ENCODE measurements at regions not wholly inside any gene's neighbourhood (a gene's known extent, or its start where the extent isn't known, plus 50 kb on each side); places are given as distances from the start of the nearest gene placed in this dataset.

DNA sequence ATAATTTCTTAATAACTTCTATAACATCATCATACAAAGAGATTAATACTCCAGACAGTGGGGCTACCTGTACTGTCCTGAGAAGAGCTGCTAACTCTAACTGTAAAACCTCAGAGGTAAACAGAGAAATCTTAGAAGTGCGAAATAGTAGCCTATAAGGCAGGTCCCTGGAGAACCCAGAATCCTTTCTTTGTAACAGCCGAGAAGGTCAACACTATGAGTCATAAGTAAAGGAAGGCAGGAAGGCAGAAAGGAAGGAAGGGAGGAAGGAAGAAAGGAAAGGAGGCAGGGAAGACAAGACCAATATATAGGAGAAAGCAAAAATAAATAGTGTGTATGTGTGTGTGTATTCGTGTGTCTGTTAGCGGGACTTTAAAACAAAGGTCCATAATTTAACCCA, 540.6 kb downstream of the ZWINT start:
- TF ChIP-seq, protein P1, sequence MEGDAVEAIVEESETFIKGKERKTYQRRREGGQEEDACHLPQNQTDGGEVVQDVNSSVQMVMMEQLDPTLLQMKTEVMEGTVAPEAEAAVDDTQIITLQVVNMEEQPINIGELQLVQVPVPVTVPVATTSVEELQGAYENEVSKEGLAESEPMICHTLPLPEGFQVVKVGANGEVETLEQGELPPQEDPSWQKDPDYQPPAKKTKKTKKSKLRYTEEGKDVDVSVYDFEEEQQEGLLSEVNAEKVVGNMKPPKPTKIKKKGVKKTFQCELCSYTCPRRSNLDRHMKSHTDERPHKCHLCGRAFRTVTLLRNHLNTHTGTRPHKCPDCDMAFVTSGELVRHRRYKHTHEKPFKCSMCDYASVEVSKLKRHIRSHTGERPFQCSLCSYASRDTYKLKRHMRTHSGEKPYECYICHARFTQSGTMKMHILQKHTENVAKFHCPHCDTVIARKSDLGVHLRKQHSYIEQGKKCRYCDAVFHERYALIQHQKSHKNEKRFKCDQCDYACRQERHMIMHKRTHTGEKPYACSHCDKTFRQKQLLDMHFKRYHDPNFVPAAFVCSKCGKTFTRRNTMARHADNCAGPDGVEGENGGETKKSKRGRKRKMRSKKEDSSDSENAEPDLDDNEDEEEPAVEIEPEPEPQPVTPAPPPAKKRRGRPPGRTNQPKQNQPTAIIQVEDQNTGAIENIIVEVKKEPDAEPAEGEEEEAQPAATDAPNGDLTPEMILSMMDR (IDR thresholded peaks at IDR 0.05 in 2 of 3, conservative IDR thresholded peaks at IDR 0.05 in 1 of 3; ENCODE audit: control insufficient read depth in 2 of 3, extremely low read depth in 1 of 3, insufficient read depth in 1 of 3, low read depth in 3 of 3, low read length in 3 of 3), result no peak
- TF ChIP-seq CBX5 (IDR thresholded peaks at IDR 0.05; ENCODE audit: low read depth) (no peak), TAF1 (IDR thresholded peaks at IDR 0.05; ENCODE audit: borderline replicate concordance, low read depth, low read length) (no peak)
- TF ChIP-seq, protein P2, sequence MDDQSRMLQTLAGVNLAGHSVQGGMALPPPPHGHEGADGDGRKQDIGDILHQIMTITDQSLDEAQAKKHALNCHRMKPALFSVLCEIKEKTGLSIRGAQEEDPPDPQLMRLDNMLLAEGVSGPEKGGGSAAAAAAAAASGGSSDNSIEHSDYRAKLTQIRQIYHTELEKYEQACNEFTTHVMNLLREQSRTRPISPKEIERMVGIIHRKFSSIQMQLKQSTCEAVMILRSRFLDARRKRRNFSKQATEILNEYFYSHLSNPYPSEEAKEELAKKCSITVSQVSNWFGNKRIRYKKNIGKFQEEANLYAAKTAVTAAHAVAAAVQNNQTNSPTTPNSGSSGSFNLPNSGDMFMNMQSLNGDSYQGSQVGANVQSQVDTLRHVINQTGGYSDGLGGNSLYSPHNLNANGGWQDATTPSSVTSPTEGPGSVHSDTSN (IDR thresholded peaks at IDR 0.05; ENCODE audit: insufficient replicate concordance, low read depth, low read length), result no peak
